OCI-LY7 (cell line): ENCODE measurements at regions not wholly inside any gene's neighbourhood (a gene's known extent, or its start where the extent isn't known, plus 50 kb on each side); places are given as distances from the start of the nearest gene placed in this dataset.

Source experiments
- EZH2phosphoT487 ChIP-seq: fragments of 200-600 bp; sonication (generic); IDR thresholded peaks from 2 replicates; pipeline ENCODE4 v1.6.1; 2018; ENCODE audit warnings: low read depth, borderline replicate concordance, mild to moderate bottlenecking, mixed run types, antibody characterized with exemption, low read length, moderate library complexity, mixed read lengths
- TF ChIP-seq, protein P1 (sequence below): fragments of 200-600 bp; sonication (generic); conservative IDR thresholded peaks from 2 replicates; pipeline ENCODE4 v1.5.1; 2014; ENCODE audit warnings: mild to moderate bottlenecking, antibody characterized with exemption, low read length, moderate library complexity, mixed read lengths

DNA sequence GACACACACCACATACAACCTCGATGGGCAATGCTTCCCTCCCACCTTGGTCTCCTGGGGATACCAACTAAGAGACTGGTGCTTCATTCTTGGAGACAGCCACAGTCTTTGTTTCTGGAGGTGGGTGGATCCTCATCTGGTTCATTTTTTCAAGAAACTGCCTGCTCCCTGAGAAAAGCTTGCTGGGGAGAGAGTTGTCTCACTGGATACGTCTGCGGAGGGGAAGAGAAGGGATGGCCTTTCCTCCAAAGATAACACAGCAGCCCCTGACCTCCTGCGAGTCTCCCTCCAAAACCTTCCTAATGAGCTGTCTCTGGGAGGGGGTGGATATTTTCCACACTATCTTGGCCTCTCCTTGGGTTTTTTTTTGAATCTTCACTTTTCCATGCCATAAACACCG, 221.2 kb downstream of the SOX9 start:
- TF ChIP-seq, protein P1, sequence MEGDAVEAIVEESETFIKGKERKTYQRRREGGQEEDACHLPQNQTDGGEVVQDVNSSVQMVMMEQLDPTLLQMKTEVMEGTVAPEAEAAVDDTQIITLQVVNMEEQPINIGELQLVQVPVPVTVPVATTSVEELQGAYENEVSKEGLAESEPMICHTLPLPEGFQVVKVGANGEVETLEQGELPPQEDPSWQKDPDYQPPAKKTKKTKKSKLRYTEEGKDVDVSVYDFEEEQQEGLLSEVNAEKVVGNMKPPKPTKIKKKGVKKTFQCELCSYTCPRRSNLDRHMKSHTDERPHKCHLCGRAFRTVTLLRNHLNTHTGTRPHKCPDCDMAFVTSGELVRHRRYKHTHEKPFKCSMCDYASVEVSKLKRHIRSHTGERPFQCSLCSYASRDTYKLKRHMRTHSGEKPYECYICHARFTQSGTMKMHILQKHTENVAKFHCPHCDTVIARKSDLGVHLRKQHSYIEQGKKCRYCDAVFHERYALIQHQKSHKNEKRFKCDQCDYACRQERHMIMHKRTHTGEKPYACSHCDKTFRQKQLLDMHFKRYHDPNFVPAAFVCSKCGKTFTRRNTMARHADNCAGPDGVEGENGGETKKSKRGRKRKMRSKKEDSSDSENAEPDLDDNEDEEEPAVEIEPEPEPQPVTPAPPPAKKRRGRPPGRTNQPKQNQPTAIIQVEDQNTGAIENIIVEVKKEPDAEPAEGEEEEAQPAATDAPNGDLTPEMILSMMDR = no peak
- no peak for TF ChIP-seq EZH2phosphoT487
